Lower leg skin (tissue), 3 donors: ENCODE measurements at regions not wholly inside any gene's neighbourhood (a gene's known extent, or its start where the extent isn't known, plus 50 kb on each side); places are given as distances from the start of the nearest gene placed in this dataset.

Experiments used
- POLR2A ChIP-seq, 2 donors: fragments of 450-650 bp; IDR thresholded peaks; one replicate each; pipeline ENCODE4 v1.6.1; 2016 to 2017; ENCODE audit warnings: antibody characterized with exemption in 2 of 2, mild to moderate bottlenecking in 1 of 2, moderate library complexity in 1 of 2
- TF ChIP-seq, protein P1 (sequence below), 3 donors: fragments of 450-650 bp; IDR thresholded peaks; one replicate each; pipeline ENCODE4 v1.5.1; 2016; ENCODE audit warnings: antibody characterized with exemption in 3 of 3, mild to moderate bottlenecking in 3 of 3, moderate library complexity in 2 of 3

GRCh38 chr3:18079062-18079461 lies 336.6 kb upstream of the TBC1D5 start:
- TF ChIP-seq, protein P1, sequence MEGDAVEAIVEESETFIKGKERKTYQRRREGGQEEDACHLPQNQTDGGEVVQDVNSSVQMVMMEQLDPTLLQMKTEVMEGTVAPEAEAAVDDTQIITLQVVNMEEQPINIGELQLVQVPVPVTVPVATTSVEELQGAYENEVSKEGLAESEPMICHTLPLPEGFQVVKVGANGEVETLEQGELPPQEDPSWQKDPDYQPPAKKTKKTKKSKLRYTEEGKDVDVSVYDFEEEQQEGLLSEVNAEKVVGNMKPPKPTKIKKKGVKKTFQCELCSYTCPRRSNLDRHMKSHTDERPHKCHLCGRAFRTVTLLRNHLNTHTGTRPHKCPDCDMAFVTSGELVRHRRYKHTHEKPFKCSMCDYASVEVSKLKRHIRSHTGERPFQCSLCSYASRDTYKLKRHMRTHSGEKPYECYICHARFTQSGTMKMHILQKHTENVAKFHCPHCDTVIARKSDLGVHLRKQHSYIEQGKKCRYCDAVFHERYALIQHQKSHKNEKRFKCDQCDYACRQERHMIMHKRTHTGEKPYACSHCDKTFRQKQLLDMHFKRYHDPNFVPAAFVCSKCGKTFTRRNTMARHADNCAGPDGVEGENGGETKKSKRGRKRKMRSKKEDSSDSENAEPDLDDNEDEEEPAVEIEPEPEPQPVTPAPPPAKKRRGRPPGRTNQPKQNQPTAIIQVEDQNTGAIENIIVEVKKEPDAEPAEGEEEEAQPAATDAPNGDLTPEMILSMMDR (IDR thresholded peaks at IDR 0.05) = no peak
- TF ChIP-seq POLR2A (IDR thresholded peaks at IDR 0.05) = no peak
